NCI-H1436 (cell line): ENCODE measurements at regions not wholly inside any gene's neighbourhood (a gene's known extent, or its start where the extent isn't known, plus 50 kb on each side); places are given as distances from the start of the nearest gene placed in this dataset.

Experiments
- DNase-seq: peaks from one replicate; lab custom pipeline; 2025; lab: John Stamatoyannopoulos, UW

- no peak for DNase-seq
Measured at GRCh38 chr11:29040489-29040888, 932.3 kb downstream of the METTL15 start.

GRCh38 chr11:29032384-29033149 lies 924.4 kb downstream of the METTL15 start:
- DNase-seq: no peak

GRCh38 chr11:29029452-29029851 lies 921.3 kb downstream of the METTL15 start:
- DNase-seq: no peak

- DNase-seq: no peak
Measured at GRCh38 chr11:29027436-29027835, 919.2 kb downstream of the METTL15 start.

- no peak for DNase-seq
Measured at GRCh38 chr11:29026286-29026685, 918.1 kb downstream of the METTL15 start.

- DNase-seq: no peak
Measured at GRCh38 chr11:29025001-29025400, 916.8 kb downstream of the METTL15 start.

GRCh38 chr11:29024386-29024785 lies 916.2 kb downstream of the METTL15 start:
- no peak for DNase-seq

- no peak for DNase-seq
Measured at GRCh38 chr11:29023761-29024160, 915.6 kb downstream of the METTL15 start.

GRCh38 chr11:29022676-29023075 lies 914.5 kb downstream of the METTL15 start:
- no peak for DNase-seq

GRCh38 chr11:29019960-29020683 lies 911.9 kb downstream of the METTL15 start:
- DNase-seq: no peak

- no peak for DNase-seq
Measured at GRCh38 chr11:29018631-29019030, 910.4 kb downstream of the METTL15 start.

- DNase-seq: no peak
Measured at GRCh38 chr11:29017941-29018340, 909.8 kb downstream of the METTL15 start.

- no peak for DNase-seq
Measured at GRCh38 chr11:29012507-29012906, 904.3 kb downstream of the METTL15 start.

- DNase-seq: no peak
Measured at GRCh38 chr11:29009426-29009825, 901.2 kb downstream of the METTL15 start.

GRCh38 chr11:29008481-29008880 lies 900.3 kb downstream of the METTL15 start:
- no peak for DNase-seq

GRCh38 chr11:29006668-29007067 lies 898.5 kb downstream of the METTL15 start:
- no peak for DNase-seq

GRCh38 chr11:29005401-29005980 lies 897.3 kb downstream of the METTL15 start:
- DNase-seq: no peak

- DNase-seq: no peak
Measured at GRCh38 chr11:29002816-29003215, 894.6 kb downstream of the METTL15 start.

- DNase-seq: no peak
Measured at GRCh38 chr11:28999620-29000019, 891.4 kb downstream of the METTL15 start.

GRCh38 chr11:28992996-28993395 lies 884.8 kb downstream of the METTL15 start:
- DNase-seq: no peak

- DNase-seq: no peak
Measured at GRCh38 chr11:28984231-28984630, 876.0 kb downstream of the METTL15 start.

- DNase-seq: no peak
Measured at GRCh38 chr11:28983780-28984179, 875.6 kb downstream of the METTL15 start.

- no peak for DNase-seq
Measured at GRCh38 chr11:28981381-28981780, 873.2 kb downstream of the METTL15 start.
